D721Med (cell line): ENCODE measurements at regions not wholly inside any gene's neighbourhood (a gene's known extent, or its start where the extent isn't known, plus 50 kb on each side); places are given as distances from the start of the nearest gene placed in this dataset.

Experiments used
- DNase-seq: peaks from one replicate; pipeline ENCODE4 v3.0.0; 2011; ENCODE audit warnings: low spot score; ENCODE audit not compliant: insufficient read length
- FAIRE-seq: peaks from 2 replicates; lab custom pipeline; 2011; peaks lifted over from hg19 to GRCh38; lab: Jason Lieb, UNC
- TF ChIP-seq, protein P1 (sequence below): IDR thresholded peaks from 2 replicates; pipeline ENCODE4 v1.5.1; 2012; ENCODE audit warnings: mild to moderate bottlenecking, control low read depth; ENCODE audit not compliant: insufficient read depth; ENCODE audit errors: missing control alignments

DNA sequence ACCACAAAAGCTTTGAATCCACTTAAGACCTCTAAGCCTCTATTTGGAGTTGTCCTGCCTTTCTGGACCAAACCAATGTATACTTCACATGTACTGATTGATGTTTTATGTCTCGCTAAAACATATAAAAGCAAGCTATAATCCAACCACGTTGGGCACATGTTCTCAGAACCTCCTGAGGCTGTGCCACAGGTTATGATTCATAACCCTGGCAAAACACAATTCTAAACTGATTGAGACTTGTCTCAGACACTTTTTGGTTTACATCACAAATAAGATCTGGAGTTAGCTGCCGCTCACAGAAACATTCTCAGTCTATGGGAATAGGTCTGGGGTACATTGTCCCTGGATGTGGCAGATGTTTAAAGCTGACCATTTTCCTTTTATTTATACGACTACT is 53.4 kb upstream of the EPHA6 start:
- FAIRE-seq (no peak), DNase-seq (no peak)
- TF ChIP-seq, protein P1, sequence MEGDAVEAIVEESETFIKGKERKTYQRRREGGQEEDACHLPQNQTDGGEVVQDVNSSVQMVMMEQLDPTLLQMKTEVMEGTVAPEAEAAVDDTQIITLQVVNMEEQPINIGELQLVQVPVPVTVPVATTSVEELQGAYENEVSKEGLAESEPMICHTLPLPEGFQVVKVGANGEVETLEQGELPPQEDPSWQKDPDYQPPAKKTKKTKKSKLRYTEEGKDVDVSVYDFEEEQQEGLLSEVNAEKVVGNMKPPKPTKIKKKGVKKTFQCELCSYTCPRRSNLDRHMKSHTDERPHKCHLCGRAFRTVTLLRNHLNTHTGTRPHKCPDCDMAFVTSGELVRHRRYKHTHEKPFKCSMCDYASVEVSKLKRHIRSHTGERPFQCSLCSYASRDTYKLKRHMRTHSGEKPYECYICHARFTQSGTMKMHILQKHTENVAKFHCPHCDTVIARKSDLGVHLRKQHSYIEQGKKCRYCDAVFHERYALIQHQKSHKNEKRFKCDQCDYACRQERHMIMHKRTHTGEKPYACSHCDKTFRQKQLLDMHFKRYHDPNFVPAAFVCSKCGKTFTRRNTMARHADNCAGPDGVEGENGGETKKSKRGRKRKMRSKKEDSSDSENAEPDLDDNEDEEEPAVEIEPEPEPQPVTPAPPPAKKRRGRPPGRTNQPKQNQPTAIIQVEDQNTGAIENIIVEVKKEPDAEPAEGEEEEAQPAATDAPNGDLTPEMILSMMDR = no peak
